ENCODE measurements at regions not wholly inside any gene's neighbourhood (a gene's known extent, or its start where the extent isn't known, plus 50 kb on each side); places are given as distances from the start of the nearest gene placed in this dataset.

- ChIA-PET CTCF (no interaction called here), POLR2A (no interaction called here)
- DNase-seq (no peak), ATAC-seq (no peak)
- no peak overlapping the region for H3K27ac Mint-ChIP-seq
- peaks cover 2% of the 10 kb centered on the region for H3K4me1 Mint-ChIP-seq (ENCODE audit: low read depth)
- intact Hi-C loops (cut with micrococcal nuclease): no loop called here
- no peak for TF ChIP-seq CTCF (IDR thresholded peaks at IDR 0.05)
- H3K9me3 Mint-ChIP-seq: no peaks in the 10 kb centered on the region
- no peaks in the 10 kb centered on the region for H3K27me3 Mint-ChIP-seq
- no peak overlapping the region for H3K4me3 Mint-ChIP-seq
- no peaks in the 10 kb centered on the region for H3K36me3 Mint-ChIP-seq (ENCODE audit: low read depth)
These were observed 131.9 kb upstream of the SERPIND1 start for GRCh38 chr22:20641919-20642579.

- H3K36me3 Mint-ChIP-seq (ENCODE audit: low read depth): no peaks in the 10 kb centered on the region
- no peak for DNase-seq
- ATAC-seq: no peak
- ChIA-PET CTCF (no interaction called here), POLR2A (no interaction called here)
- H3K4me3 Mint-ChIP-seq: no peak overlapping the region
- no peak overlapping the region for H3K27ac Mint-ChIP-seq
- H3K9me3 Mint-ChIP-seq: no peaks in the 10 kb centered on the region
- no peak for TF ChIP-seq CTCF (IDR thresholded peaks at IDR 0.05)
- intact Hi-C loops (cut with micrococcal nuclease): no loop called here
- H3K4me1 Mint-ChIP-seq (ENCODE audit: low read depth): peaks cover 2% of the 10 kb centered on the region
- no peaks in the 10 kb centered on the region for H3K27me3 Mint-ChIP-seq
These were observed 131.2 kb upstream of the SERPIND1 start for GRCh38 chr22:20642668-20643179.

GRCh38 chr22:20644071-20644642 is 129.8 kb upstream of the SERPIND1 start:
- ChIA-PET POLR2A (no interaction called here), CTCF (no interaction called here)
- TF ChIP-seq CTCF (IDR thresholded peaks at IDR 0.05): no peak
- ATAC-seq (no peak), DNase-seq (no peak)
- Mint-ChIP-seq H3K4me3 (no peak overlapping the region), H3K9me3 (no peaks in the 10 kb centered on the region), H3K4me1 (ENCODE audit: low read depth) (no peaks in the 10 kb centered on the region), H3K36me3 (ENCODE audit: low read depth) (no peaks in the 10 kb centered on the region), H3K27me3 (no peaks in the 10 kb centered on the region), H3K27ac (no peak overlapping the region)
- intact Hi-C loops (cut with micrococcal nuclease): no loop called here

- Mint-ChIP-seq H3K4me1 (ENCODE audit: low read depth) (no peaks in the 10 kb centered on the region), H3K9me3 (no peaks in the 10 kb centered on the region), H3K36me3 (ENCODE audit: low read depth) (no peaks in the 10 kb centered on the region), H3K4me3 (no peak overlapping the region), H3K27ac (no peak overlapping the region), H3K27me3 (no peaks in the 10 kb centered on the region)
- ATAC-seq (no peak), DNase-seq (no peak)
- CTCF ChIA-PET: interaction anchor here (1.7 kb wide), 1 partner anchor 82 kb away, joined by 6 read pairs; no protein-coding TSS in a partner anchor
- intact Hi-C loops (cut with micrococcal nuclease): no loop called here
- TF ChIP-seq CTCF (IDR thresholded peaks at IDR 0.05): no peak
- POLR2A ChIA-PET: interaction anchor here (1.6 kb wide), 1 partner anchor 13 kb away, joined by 4 read pairs; no protein-coding TSS in a partner anchor
These were observed 128.0 kb upstream of the SERPIND1 start for GRCh38 chr22:20645954-20646353.

GRCh38 chr22:20646415-20646814 is 127.5 kb upstream of the SERPIND1 start:
- no peak for TF ChIP-seq CTCF (IDR thresholded peaks at IDR 0.05)
- Mint-ChIP-seq H3K36me3 (ENCODE audit: low read depth) (no peaks in the 10 kb centered on the region), H3K4me1 (ENCODE audit: low read depth) (no peaks in the 10 kb centered on the region), H3K27ac (no peak overlapping the region), H3K4me3 (no peak overlapping the region), H3K9me3 (no peaks in the 10 kb centered on the region), H3K27me3 (no peaks in the 10 kb centered on the region)
- POLR2A ChIA-PET: interaction anchor here (1.6 kb wide), 1 partner anchor 13 kb away, joined by 4 read pairs; no protein-coding TSS in a partner anchor
- ATAC-seq (no peak), DNase-seq (no peak)
- intact Hi-C loops (cut with micrococcal nuclease): no loop called here
- CTCF ChIA-PET: interaction anchor here (1.7 kb wide), 1 partner anchor 83 kb away, joined by 6 read pairs; no protein-coding TSS in a partner anchor

Data from activated CD8-positive, alpha-beta T cell treated with anti-CD3 and anti-CD28 coated beads for 36 hours (primary cell).